H9 (cell line): ENCODE measurements at regions not wholly inside any gene's neighbourhood (a gene's known extent, or its start where the extent isn't known, plus 50 kb on each side); places are given as distances from the start of the nearest gene placed in this dataset.

ENCODE experiments used
- DNase-seq: peaks from one replicate; pipeline ENCODE4 v3.0.0-alpha.2; 2017
- H2AFZ ChIP-seq: one replicate; pipeline ENCODE4 v1.6.1; 2013; ENCODE audit warnings: mild to moderate bottlenecking, low read length, control low read depth, moderate library complexity
- H2AK5ac ChIP-seq: 2 replicates; pipeline ENCODE4 v1.6.1; 2013; ENCODE audit warnings: low read length, control low read depth, mixed read lengths; ENCODE audit not compliant: insufficient read length
- H2BK120ac ChIP-seq: one replicate; pipeline ENCODE4 v1.6.1; 2013; ENCODE audit warnings: low read depth, mild to moderate bottlenecking, low read length, control low read depth, inconsistent platforms; ENCODE audit not compliant: poor library complexity, severe bottlenecking
- H2BK12ac ChIP-seq: 2 replicates; pipeline ENCODE4 v1.6.1; 2013; ENCODE audit warnings: low read length, control low read depth, mixed read lengths, low read depth; ENCODE audit not compliant: insufficient read length
- H2BK15ac ChIP-seq: 2 replicates; pipeline ENCODE4 v1.6.1; 2013; ENCODE audit warnings: low read depth, low read length, control low read depth
- H2BK20ac ChIP-seq: one replicate; pipeline ENCODE4 v1.6.1; 2013; ENCODE audit warnings: low read depth, mild to moderate bottlenecking, low read length, control low read depth, inconsistent platforms; ENCODE audit not compliant: poor library complexity, severe bottlenecking
- H2BK5ac ChIP-seq: 2 replicates; pipeline ENCODE4 v1.6.1; 2013; ENCODE audit warnings: low read length, control low read depth, mixed read lengths; ENCODE audit not compliant: insufficient read length
- H3K14ac ChIP-seq: 2 replicates; pipeline ENCODE4 v1.6.1; 2013; ENCODE audit warnings: low read length, control low read depth; ENCODE audit not compliant: insufficient read depth
- H3K18ac ChIP-seq: 2 replicates; pipeline ENCODE4 v1.6.1; 2013; ENCODE audit warnings: low read depth, mild to moderate bottlenecking, mixed read lengths, low read length, control low read depth; ENCODE audit not compliant: insufficient read length
- H3K23ac ChIP-seq: 2 replicates; pipeline ENCODE4 v1.6.1; 2013; ENCODE audit warnings: low read length, control low read depth, mixed read lengths, low read depth; ENCODE audit not compliant: insufficient read length
- H3K23me2 ChIP-seq: 2 replicates; pipeline ENCODE4 v1.6.1; 2013; ENCODE audit warnings: low read depth, mild to moderate bottlenecking, mixed read lengths, low read length, control low read depth; ENCODE audit not compliant: insufficient read length, poor library complexity, severe bottlenecking
- H3K27ac ChIP-seq: 2 replicates; pipeline ENCODE4 v1.5.1; 2013; ENCODE audit warnings: low read length, control low read depth, mixed read lengths, low read depth; ENCODE audit not compliant: insufficient read length
- H3K27me3 ChIP-seq: 2 replicates; pipeline ENCODE4 v1.6.1; 2013; ENCODE audit warnings: low read length, control low read depth, inconsistent platforms; ENCODE audit not compliant: insufficient read depth
- H3K4ac ChIP-seq: 2 replicates; pipeline ENCODE4 v1.6.1; 2013; ENCODE audit warnings: low read depth, mild to moderate bottlenecking, control low read depth, inconsistent platforms, low read length, moderate library complexity
- H3K4me1 ChIP-seq: 2 replicates; pipeline ENCODE4 v1.6.1; 2013; ENCODE audit warnings: low read length, control low read depth, inconsistent platforms; ENCODE audit not compliant: insufficient read depth
- H3K4me2 ChIP-seq: 2 replicates; pipeline ENCODE4 v1.6.1; 2013; ENCODE audit warnings: low read length, control low read depth, mixed read lengths; ENCODE audit not compliant: insufficient read length, insufficient read depth
- H3K56ac ChIP-seq: 2 replicates; pipeline ENCODE4 v1.6.1; 2013; ENCODE audit warnings: low read depth, mild to moderate bottlenecking, mixed read lengths, low read length, control low read depth; ENCODE audit not compliant: insufficient read length
- H3K79me1 ChIP-seq: 2 replicates; pipeline ENCODE4 v1.6.1; 2013; ENCODE audit warnings: low read depth, mild to moderate bottlenecking, moderate library complexity, low read length, control low read depth, inconsistent platforms; ENCODE audit not compliant: insufficient read depth, poor library complexity, severe bottlenecking
- H3K79me2 ChIP-seq: 2 replicates; pipeline ENCODE4 v1.6.1; 2013; ENCODE audit warnings: low read length, control low read depth, inconsistent platforms; ENCODE audit not compliant: insufficient read depth
- H3K9ac ChIP-seq: 2 replicates; pipeline ENCODE4 v1.6.1; 2013; ENCODE audit warnings: low read length, control low read depth, mixed read lengths; ENCODE audit not compliant: insufficient read length; ENCODE audit errors: extremely low read depth
- H3K9me3 ChIP-seq: one replicate; pipeline ENCODE4 v1.6.1; 2013; ENCODE audit warnings: low read depth, low read length, inconsistent platforms; ENCODE audit not compliant: control insufficient read depth
- H3T11ph ChIP-seq: one replicate; pipeline ENCODE4 v1.6.1; 2013; ENCODE audit warnings: mild to moderate bottlenecking, low read length, control low read depth, inconsistent platforms
- H4K20me1 ChIP-seq: one replicate; pipeline ENCODE4 v1.6.1; 2013; ENCODE audit not compliant: control insufficient read depth, insufficient read length, insufficient read depth
- H4K5ac ChIP-seq: 2 replicates; pipeline ENCODE4 v1.6.1; 2013; ENCODE audit warnings: low read depth, mild to moderate bottlenecking, mixed read lengths, low read length, control low read depth; ENCODE audit not compliant: insufficient read length
- H4K8ac ChIP-seq: replicated peaks from 2 replicates; pipeline ENCODE4 v1.6.1; 2013; ENCODE audit warnings: low read length, control low read depth, mixed read lengths, low read depth; ENCODE audit not compliant: insufficient read length
- H4K91ac ChIP-seq: 2 replicates; pipeline ENCODE4 v1.6.1; 2013; ENCODE audit warnings: low read depth, mild to moderate bottlenecking, moderate library complexity, mixed read lengths, low read length, control low read depth; ENCODE audit not compliant: insufficient read length
- H3K27ac Mint-ChIP-seq, 3 experiments: 2 replicates in 2 of 3; 3 replicates in 1 of 3; pipeline ENCODE4 v1.8.0; 2020 to 2021; ENCODE audit warnings: mixed read lengths in 3 of 3, mild to moderate bottlenecking in 1 of 3, moderate library complexity in 1 of 3
- H3K27me3 Mint-ChIP-seq: 2 replicates; pipeline ENCODE4 v1.8.0; 2021; ENCODE audit warnings: low read depth, mild to moderate bottlenecking, moderate library complexity, mixed read lengths
- H3K36me3 Mint-ChIP-seq, 3 experiments: 2 replicates in 2 of 3; 3 replicates in 1 of 3; pipeline ENCODE4 v1.8.0; 2020 to 2021; ENCODE audit warnings: low read depth in 3 of 3, mixed read lengths in 3 of 3; ENCODE audit not compliant: insufficient read depth in 1 of 3
- H3K4me1 Mint-ChIP-seq, 2 experiments: 2 replicates each; pipeline ENCODE4 v1.8.0; 2020; ENCODE audit warnings: mixed read lengths in 2 of 2
- H3K4me3 Mint-ChIP-seq, 2 experiments: 2 replicates in 1 of 2; 3 replicates in 1 of 2; pipeline ENCODE4 v1.8.0; 2020 to 2021; ENCODE audit warnings: mild to moderate bottlenecking in 2 of 2, mixed read lengths in 2 of 2, moderate library complexity in 1 of 2
- H3K9me3 Mint-ChIP-seq, 2 experiments: 2 replicates in 1 of 2; 3 replicates in 1 of 2; pipeline ENCODE4 v1.8.0; 2020; ENCODE audit warnings: mild to moderate bottlenecking in 2 of 2, mixed read lengths in 2 of 2, moderate library complexity in 1 of 2
- WGBS: extraction: QIAGEN DNeasy Blood & Tissue Kit; methylation state at CpG from one replicate; pipeline ENCODE4 v1.1.7; 2013; ENCODE audit warnings: missing lambda C conversion rate, low lambda C conversion rate, mixed read lengths; ENCODE audit not compliant: insufficient read length; ENCODE audit errors: extremely low coverage; 5-methylcytosine and 5-hydroxymethylcytosine counted together
- TF ChIP-seq, protein P1 (sequence below): fragments of 200-600 bp; sonication (generic); conservative IDR thresholded peaks from 3 replicates; pipeline ENCODE4 v1.8.0; 2021; ENCODE audit warnings: antibody characterized with exemption, mild to moderate bottlenecking

DNA sequence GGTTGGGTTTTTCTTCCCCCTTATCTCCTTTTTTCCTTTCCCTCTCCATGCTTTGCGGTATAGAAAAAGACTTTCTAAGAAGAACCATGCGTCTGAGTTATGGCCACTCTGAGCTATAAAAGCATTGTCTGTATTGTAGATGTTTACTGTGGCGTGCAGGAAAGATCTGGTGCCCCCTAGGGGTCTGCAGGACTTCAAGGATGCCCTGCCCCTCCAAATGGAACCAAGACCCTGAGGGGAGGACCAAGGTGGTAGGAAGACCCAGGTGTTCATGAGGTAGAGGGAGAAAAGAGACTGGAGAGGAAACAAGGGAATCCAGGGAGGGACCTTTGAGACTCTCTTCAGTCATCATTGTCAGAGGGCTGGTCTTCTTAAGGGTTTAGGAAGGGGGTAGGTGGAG, 68.8 kb downstream of the CYP26A1 start:
- H3K27me3 Mint-ChIP-seq: no peaks in the 10 kb centered on the region; the same call in 1 of the 2 replicates
- TF ChIP-seq, protein P1, sequence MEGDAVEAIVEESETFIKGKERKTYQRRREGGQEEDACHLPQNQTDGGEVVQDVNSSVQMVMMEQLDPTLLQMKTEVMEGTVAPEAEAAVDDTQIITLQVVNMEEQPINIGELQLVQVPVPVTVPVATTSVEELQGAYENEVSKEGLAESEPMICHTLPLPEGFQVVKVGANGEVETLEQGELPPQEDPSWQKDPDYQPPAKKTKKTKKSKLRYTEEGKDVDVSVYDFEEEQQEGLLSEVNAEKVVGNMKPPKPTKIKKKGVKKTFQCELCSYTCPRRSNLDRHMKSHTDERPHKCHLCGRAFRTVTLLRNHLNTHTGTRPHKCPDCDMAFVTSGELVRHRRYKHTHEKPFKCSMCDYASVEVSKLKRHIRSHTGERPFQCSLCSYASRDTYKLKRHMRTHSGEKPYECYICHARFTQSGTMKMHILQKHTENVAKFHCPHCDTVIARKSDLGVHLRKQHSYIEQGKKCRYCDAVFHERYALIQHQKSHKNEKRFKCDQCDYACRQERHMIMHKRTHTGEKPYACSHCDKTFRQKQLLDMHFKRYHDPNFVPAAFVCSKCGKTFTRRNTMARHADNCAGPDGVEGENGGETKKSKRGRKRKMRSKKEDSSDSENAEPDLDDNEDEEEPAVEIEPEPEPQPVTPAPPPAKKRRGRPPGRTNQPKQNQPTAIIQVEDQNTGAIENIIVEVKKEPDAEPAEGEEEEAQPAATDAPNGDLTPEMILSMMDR: peak; percentile 38; the same call in 2 of the 3 replicates
- H3K27me3 ChIP-seq: no peaks in the 10 kb centered on the region
- H3T11ph ChIP-seq: no peak overlapping the region
- H4K20me1 ChIP-seq: no peaks in the 10 kb centered on the region
- H2AFZ ChIP-seq: no peak overlapping the region
- no peak overlapping the region for H3K27ac ChIP-seq
- H3K4me1 ChIP-seq: no peaks in the 10 kb centered on the region
- H4K5ac ChIP-seq: no peak overlapping the region
- no peak overlapping the region for H3K56ac ChIP-seq
- H3K79me2 ChIP-seq: no peaks in the 10 kb centered on the region
- no peaks in the 10 kb centered on the region for H3K9me3 ChIP-seq
- H2BK20ac ChIP-seq: no peak overlapping the region
- no peak overlapping the region for H3K4me3 Mint-ChIP-seq
- H2BK12ac ChIP-seq: no peak overlapping the region
- H4K91ac ChIP-seq: no peak overlapping the region
- H3K4ac ChIP-seq: no peak overlapping the region
- no CpG with 5 or more reads among the region's 3 CpGs for WGBS
- H3K18ac ChIP-seq: no peak overlapping the region
- no peaks in the 10 kb centered on the region; a peak in 3 of 5 replicates for H3K9me3 Mint-ChIP-seq
- no peaks in the 10 kb centered on the region for H3K23me2 ChIP-seq
- no peak overlapping the region for H2AK5ac ChIP-seq
- peaks cover 16 to 18% of the 10 kb centered on the region in 2 experiments for H3K4me1 Mint-ChIP-seq
- no peak overlapping the region for H3K14ac ChIP-seq
- H4K8ac ChIP-seq: no peak overlapping the region
- H2BK15ac ChIP-seq: no peak overlapping the region
- no peak overlapping the region for H2BK5ac ChIP-seq
- no peaks in the 10 kb centered on the region for H3K79me1 ChIP-seq
- peaks cover 0 to 4% (median 0%) of the 10 kb centered on the region in 3 experiments; a peak in 2 of 7 replicates for H3K36me3 Mint-ChIP-seq
- H3K23ac ChIP-seq: no peak overlapping the region
- no peak for DNase-seq
- no peak overlapping the region for H3K9ac ChIP-seq
- H2BK120ac ChIP-seq: no peak overlapping the region
- H3K4me2 ChIP-seq: no peak overlapping the region
- H3K27ac Mint-ChIP-seq: no peak overlapping the region
